GM23338 (cell line): ENCODE measurements at regions not wholly inside any gene's neighbourhood (a gene's known extent, or its start where the extent isn't known, plus 50 kb on each side); places are given as distances from the start of the nearest gene placed in this dataset.

ENCODE experiments used
- ATAC-seq: fragments of 200-7000 bp; cut with Tn5 transposase; 3 replicates; pipeline ENCODE4 v1.9.1; 2020
- DNase-seq: peaks from one replicate; pipeline ENCODE4 v3.0.0-alpha.2; 2015; ENCODE audit warnings: low spot score
- H2AFZ ChIP-seq: fragments of 200-600 bp; sonication (generic); 2 replicates; pipeline ENCODE4 v1.8.0; 2016; ENCODE audit warnings: antibody characterized with exemption, mild to moderate bottlenecking, moderate library complexity
- H3F3A ChIP-seq: fragments of 200-600 bp; sonication (generic); replicated peaks from 2 replicates; pipeline ENCODE4 v1.8.0; 2017; ENCODE audit warnings: antibody characterized with exemption, mixed run types, low read depth
- H3K27ac ChIP-seq: fragments of 200-600 bp; sonication (generic); 2 replicates; pipeline ENCODE4 v1.6.1; 2016; ENCODE audit warnings: low read depth
- H3K27me3 ChIP-seq: fragments of 200-600 bp; sonication (generic); 2 replicates; pipeline ENCODE4 v1.8.0; 2016; ENCODE audit warnings: mild to moderate bottlenecking, mixed run types, moderate library complexity; ENCODE audit not compliant: insufficient read depth
- H3K36me3 ChIP-seq: fragments of 200-600 bp; sonication (generic); 2 replicates; pipeline ENCODE4 v1.8.0; 2016; ENCODE audit warnings: mild to moderate bottlenecking; ENCODE audit not compliant: insufficient read depth
- H3K4me1 ChIP-seq: fragments of 200-600 bp; sonication (generic); 2 replicates; pipeline ENCODE4 v1.8.0; 2016; ENCODE audit warnings: mild to moderate bottlenecking, moderate library complexity; ENCODE audit not compliant: insufficient read depth
- H3K4me2 ChIP-seq: fragments of 200-600 bp; sonication (generic); 2 replicates; pipeline ENCODE4 v1.7.1; 2017; ENCODE audit warnings: mixed run types
- H3K4me3 ChIP-seq: fragments of 200-600 bp; sonication (generic); 2 replicates; pipeline ENCODE4 v1.6.1; 2016; ENCODE audit warnings: mixed run types
- H3K79me2 ChIP-seq: fragments of 200-600 bp; sonication (generic); replicated peaks from 2 replicates; pipeline ENCODE4 v1.8.0; 2017; ENCODE audit warnings: mild to moderate bottlenecking; ENCODE audit not compliant: insufficient read depth
- H3K9me2 ChIP-seq: fragments of 200-600 bp; sonication (generic); 2 replicates; pipeline ENCODE4 v1.8.0; 2017; ENCODE audit not compliant: insufficient read depth
- H4K20me1 ChIP-seq: fragments of 200-600 bp; sonication (generic); replicated peaks from 2 replicates; pipeline ENCODE4 v1.8.0; 2017; ENCODE audit warnings: mild to moderate bottlenecking; ENCODE audit not compliant: insufficient read depth
- H3K27ac Mint-ChIP-seq: 2 replicates; pipeline ENCODE4 v1.8.0; 2020; ENCODE audit warnings: inconsistent platforms, mild to moderate bottlenecking, moderate library complexity, mixed read lengths
- H3K27me3 Mint-ChIP-seq: 3 replicates; pipeline ENCODE4 v1.8.0; 2022; ENCODE audit warnings: low read depth, mild to moderate bottlenecking, moderate library complexity, mixed read lengths, inconsistent platforms; ENCODE audit not compliant: insufficient read depth, poor library complexity
- H3K36me3 Mint-ChIP-seq: 3 replicates; pipeline ENCODE4 v1.8.0; 2021; ENCODE audit warnings: low read depth, mild to moderate bottlenecking, inconsistent platforms, moderate library complexity, mixed read lengths
- H3K4me1 Mint-ChIP-seq: 3 replicates; pipeline ENCODE4 v1.8.0; 2020; ENCODE audit warnings: mild to moderate bottlenecking, inconsistent platforms, mixed read lengths
- H3K4me3 Mint-ChIP-seq: 3 replicates; pipeline ENCODE4 v1.8.0; 2021; ENCODE audit warnings: moderate library complexity, mild to moderate bottlenecking, inconsistent platforms, mixed read lengths
- H3K9me3 Mint-ChIP-seq: 3 replicates; pipeline ENCODE4 v1.8.0; 2020; ENCODE audit warnings: moderate library complexity, mild to moderate bottlenecking, inconsistent platforms, mixed read lengths
- CREB1 ChIP-seq: fragments of 250-450 bp; sonication (Bioruptor Pico); IDR thresholded peaks from 2 replicates; pipeline ENCODE4 v1.5.0; 2020; ENCODE audit warnings: low read depth, mild to moderate bottlenecking, moderate library complexity
- EZH2 ChIP-seq: fragments of 200-600 bp; sonication (generic); IDR thresholded peaks from one replicate; pipeline ENCODE4 v1.8.0; 2017; ENCODE audit warnings: antibody characterized with exemption, mild to moderate bottlenecking, low read depth; ENCODE audit not compliant: unreplicated experiment
- EZH2phosphoT487 ChIP-seq: fragments of 200-600 bp; sonication (generic); IDR thresholded peaks from one replicate; pipeline ENCODE4 v1.8.1; 2018; ENCODE audit warnings: antibody characterized with exemption; ENCODE audit not compliant: unreplicated experiment
- NANOG ChIP-seq: IDR thresholded peaks from 2 replicates; pipeline ENCODE4 v1.6.1; 2016; ENCODE audit warnings: antibody characterized with exemption, borderline replicate concordance
- POLR2AphosphoS5 ChIP-seq: IDR thresholded peaks from 2 replicates; pipeline ENCODE4 v1.6.1; 2016; ENCODE audit warnings: antibody characterized with exemption, low read depth
- STAT1 ChIP-seq: IDR thresholded peaks from one replicate; pipeline ENCODE4 v1.6.1; 2016; ENCODE audit warnings: antibody characterized with exemption; ENCODE audit not compliant: unreplicated experiment
- ZNF114 ChIP-seq: fragments of 250-450 bp; sonication (Bioruptor Pico); IDR thresholded peaks from 2 replicates; pipeline ENCODE4 v1.5.0; 2020; ENCODE audit warnings: mild to moderate bottlenecking, moderate library complexity
- ZNF331 ChIP-seq: fragments of 250-450 bp; sonication (Bioruptor Pico); IDR thresholded peaks from 2 replicates; pipeline ENCODE4 v1.5.0; 2020; ENCODE audit warnings: low read depth, mild to moderate bottlenecking, moderate library complexity
- TF ChIP-seq, protein P1 (sequence below): IDR thresholded peaks from one replicate; pipeline ENCODE4 v1.6.1; 2018; ENCODE audit warnings: antibody characterized with exemption; ENCODE audit not compliant: unreplicated experiment
- TF ChIP-seq, protein P2 (sequence below): IDR thresholded peaks from 2 replicates; pipeline ENCODE4 v1.6.1; 2016; ENCODE audit warnings: antibody characterized with exemption
- TF ChIP-seq, protein P3 (sequence below), 2 experiments: fragments of 200-600 bp in 1 of 2; sonication (generic) in 1 of 2; conservative IDR thresholded peaks; 2 replicates each; pipeline versions ENCODE4 v1.5.1 to v1.6.1; 2016 to 2017; ENCODE audit warnings: antibody characterized with exemption in 2 of 2, low read depth in 2 of 2, mild to moderate bottlenecking in 2 of 2, moderate library complexity in 1 of 2

DNA sequence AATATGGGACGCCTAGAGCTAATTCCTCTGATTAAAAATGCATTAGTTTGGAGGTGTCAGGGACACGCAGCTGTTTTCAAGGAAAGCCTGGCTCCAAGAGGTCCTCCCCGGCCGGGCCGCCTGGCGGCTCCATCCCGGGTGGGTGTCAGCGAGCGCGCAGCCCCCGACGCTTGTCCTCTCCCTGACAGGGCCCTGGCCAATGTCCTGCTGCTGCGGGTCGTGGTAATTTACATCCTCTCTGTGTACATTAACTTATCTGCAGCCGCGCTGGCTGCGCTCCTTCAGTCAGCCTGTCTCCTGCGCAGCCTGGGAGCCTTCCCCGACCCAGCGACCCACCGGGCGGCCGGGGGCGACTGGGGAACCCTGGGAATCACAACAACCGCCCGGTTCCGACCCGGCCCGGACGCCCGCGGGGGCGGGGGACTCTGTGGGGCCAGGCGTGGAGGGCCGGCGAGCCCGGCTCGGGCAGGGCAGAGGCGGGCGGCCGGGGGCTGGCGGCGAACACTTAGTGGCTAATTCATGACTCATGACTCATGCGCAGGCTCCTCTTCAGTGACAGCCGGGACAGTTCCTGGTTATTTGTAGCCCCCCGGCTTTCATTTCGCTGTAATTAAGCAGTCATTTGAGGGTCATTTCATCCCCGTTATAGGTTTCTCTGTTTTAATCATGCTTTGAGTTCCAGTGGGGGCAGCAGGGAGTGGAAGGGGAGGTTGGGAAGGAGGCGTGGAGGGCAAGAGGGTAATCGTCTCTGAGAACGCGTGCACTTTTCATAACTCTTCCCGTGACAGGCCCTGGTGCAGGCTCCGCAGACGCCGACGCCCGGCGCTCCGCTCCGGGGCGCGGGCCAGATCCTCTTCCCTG is 141.9 kb upstream of the CTAGE1 start:
- Histone ChIP-seq H3K79me2 (no peaks in the 10 kb centered on the region), H3F3A (no peaks in the 10 kb centered on the region), H3K27ac (no peak overlapping the region), H4K20me1 (peaks cover 5% of the 10 kb centered on the region; the same call in 1 of the 2 replicates), H2AFZ (peak overlapping the region; percentile 93), H3K9me2 (no peaks in the 10 kb centered on the region), H3K4me2 (peak overlapping the region; percentile 92), H3K27me3 (peaks cover 71% of the 10 kb centered on the region), H3K4me1 (peaks cover 28% of the 10 kb centered on the region), H3K36me3 (no peaks in the 10 kb centered on the region), H3K4me3 (peak overlapping the region; percentile 76)
- H3K27me3 Mint-ChIP-seq: peaks cover 35% of the 10 kb centered on the region
- H3K9me3 Mint-ChIP-seq: no peaks in the 10 kb centered on the region
- no peak overlapping the region for H3K27ac Mint-ChIP-seq
- TF ChIP-seq EZH2: peak; percentile 57
- no peak for TF ChIP-seq EZH2phosphoT487
- peak overlapping the region; percentile 79 for H3K4me3 Mint-ChIP-seq
- ATAC-seq (peak; percentile 76), DNase-seq (peak; percentile 51)
- peaks cover 21% of the 10 kb centered on the region for H3K4me1 Mint-ChIP-seq
- no peaks in the 10 kb centered on the region for H3K36me3 Mint-ChIP-seq

DNA sequence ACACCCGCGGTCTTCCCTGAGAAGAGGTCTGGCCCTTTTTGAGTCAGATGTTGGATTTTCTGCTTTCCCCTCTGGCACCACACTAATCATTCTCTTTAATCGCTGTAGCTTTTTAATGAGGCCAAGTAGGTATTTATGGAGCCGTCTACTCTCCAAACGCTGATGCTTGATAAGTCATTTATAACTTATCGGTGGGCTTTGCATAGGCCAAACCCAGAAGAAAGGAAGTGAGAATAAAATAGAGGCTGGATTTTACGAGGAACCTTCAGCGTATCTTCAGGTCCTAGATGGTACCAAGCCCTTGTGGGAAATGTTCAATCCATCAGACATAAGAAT is 142.5 kb upstream of the CTAGE1 start:
- H3K36me3 ChIP-seq: no peaks in the 10 kb centered on the region
- H3K9me2 ChIP-seq: no peaks in the 10 kb centered on the region
- H3F3A ChIP-seq: no peaks in the 10 kb centered on the region
- peak overlapping the region; percentile 92 for H3K4me2 ChIP-seq
- no peak overlapping the region for H3K27ac ChIP-seq
- no peak for ATAC-seq
- H3K27ac Mint-ChIP-seq: no peak overlapping the region
- no peaks in the 10 kb centered on the region for H3K9me3 Mint-ChIP-seq
- H3K27me3 Mint-ChIP-seq: peaks cover 35% of the 10 kb centered on the region
- no peaks in the 10 kb centered on the region for H3K79me2 ChIP-seq
- no peak for DNase-seq
- peaks cover 5% of the 10 kb centered on the region; the same call in 1 of the 2 replicates for H4K20me1 ChIP-seq
- peak overlapping the region; percentile 79 for H3K4me3 Mint-ChIP-seq
- peaks cover 71% of the 10 kb centered on the region for H3K27me3 ChIP-seq
- H3K4me1 Mint-ChIP-seq: peaks cover 21% of the 10 kb centered on the region
- H2AFZ ChIP-seq: no peak overlapping the region; the same call in 1 of the 2 replicates
- H3K4me3 ChIP-seq: peak overlapping the region; percentile 76
- peaks cover 28% of the 10 kb centered on the region for H3K4me1 ChIP-seq
- H3K36me3 Mint-ChIP-seq: no peaks in the 10 kb centered on the region
- TF ChIP-seq NANOG: no peak
- TF ChIP-seq, protein P1, sequence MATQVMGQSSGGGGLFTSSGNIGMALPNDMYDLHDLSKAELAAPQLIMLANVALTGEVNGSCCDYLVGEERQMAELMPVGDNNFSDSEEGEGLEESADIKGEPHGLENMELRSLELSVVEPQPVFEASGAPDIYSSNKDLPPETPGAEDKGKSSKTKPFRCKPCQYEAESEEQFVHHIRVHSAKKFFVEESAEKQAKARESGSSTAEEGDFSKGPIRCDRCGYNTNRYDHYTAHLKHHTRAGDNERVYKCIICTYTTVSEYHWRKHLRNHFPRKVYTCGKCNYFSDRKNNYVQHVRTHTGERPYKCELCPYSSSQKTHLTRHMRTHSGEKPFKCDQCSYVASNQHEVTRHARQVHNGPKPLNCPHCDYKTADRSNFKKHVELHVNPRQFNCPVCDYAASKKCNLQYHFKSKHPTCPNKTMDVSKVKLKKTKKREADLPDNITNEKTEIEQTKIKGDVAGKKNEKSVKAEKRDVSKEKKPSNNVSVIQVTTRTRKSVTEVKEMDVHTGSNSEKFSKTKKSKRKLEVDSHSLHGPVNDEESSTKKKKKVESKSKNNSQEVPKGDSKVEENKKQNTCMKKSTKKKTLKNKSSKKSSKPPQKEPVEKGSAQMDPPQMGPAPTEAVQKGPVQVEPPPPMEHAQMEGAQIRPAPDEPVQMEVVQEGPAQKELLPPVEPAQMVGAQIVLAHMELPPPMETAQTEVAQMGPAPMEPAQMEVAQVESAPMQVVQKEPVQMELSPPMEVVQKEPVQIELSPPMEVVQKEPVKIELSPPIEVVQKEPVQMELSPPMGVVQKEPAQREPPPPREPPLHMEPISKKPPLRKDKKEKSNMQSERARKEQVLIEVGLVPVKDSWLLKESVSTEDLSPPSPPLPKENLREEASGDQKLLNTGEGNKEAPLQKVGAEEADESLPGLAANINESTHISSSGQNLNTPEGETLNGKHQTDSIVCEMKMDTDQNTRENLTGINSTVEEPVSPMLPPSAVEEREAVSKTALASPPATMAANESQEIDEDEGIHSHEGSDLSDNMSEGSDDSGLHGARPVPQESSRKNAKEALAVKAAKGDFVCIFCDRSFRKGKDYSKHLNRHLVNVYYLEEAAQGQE: no peak
- TF ChIP-seq STAT1: no peak
- no peak for TF ChIP-seq POLR2AphosphoS5
- TF ChIP-seq, protein P2, sequence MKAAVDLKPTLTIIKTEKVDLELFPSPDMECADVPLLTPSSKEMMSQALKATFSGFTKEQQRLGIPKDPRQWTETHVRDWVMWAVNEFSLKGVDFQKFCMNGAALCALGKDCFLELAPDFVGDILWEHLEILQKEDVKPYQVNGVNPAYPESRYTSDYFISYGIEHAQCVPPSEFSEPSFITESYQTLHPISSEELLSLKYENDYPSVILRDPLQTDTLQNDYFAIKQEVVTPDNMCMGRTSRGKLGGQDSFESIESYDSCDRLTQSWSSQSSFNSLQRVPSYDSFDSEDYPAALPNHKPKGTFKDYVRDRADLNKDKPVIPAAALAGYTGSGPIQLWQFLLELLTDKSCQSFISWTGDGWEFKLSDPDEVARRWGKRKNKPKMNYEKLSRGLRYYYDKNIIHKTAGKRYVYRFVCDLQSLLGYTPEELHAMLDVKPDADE: no peak
- TF ChIP-seq ZNF114 (CRISPR knock-in tag): no peak
- no peak for TF ChIP-seq ZNF331 (CRISPR knock-in tag)
- no peak for TF ChIP-seq EZH2
- no peak for TF ChIP-seq CREB1 (CRISPR knock-in tag)
- TF ChIP-seq, protein P3, sequence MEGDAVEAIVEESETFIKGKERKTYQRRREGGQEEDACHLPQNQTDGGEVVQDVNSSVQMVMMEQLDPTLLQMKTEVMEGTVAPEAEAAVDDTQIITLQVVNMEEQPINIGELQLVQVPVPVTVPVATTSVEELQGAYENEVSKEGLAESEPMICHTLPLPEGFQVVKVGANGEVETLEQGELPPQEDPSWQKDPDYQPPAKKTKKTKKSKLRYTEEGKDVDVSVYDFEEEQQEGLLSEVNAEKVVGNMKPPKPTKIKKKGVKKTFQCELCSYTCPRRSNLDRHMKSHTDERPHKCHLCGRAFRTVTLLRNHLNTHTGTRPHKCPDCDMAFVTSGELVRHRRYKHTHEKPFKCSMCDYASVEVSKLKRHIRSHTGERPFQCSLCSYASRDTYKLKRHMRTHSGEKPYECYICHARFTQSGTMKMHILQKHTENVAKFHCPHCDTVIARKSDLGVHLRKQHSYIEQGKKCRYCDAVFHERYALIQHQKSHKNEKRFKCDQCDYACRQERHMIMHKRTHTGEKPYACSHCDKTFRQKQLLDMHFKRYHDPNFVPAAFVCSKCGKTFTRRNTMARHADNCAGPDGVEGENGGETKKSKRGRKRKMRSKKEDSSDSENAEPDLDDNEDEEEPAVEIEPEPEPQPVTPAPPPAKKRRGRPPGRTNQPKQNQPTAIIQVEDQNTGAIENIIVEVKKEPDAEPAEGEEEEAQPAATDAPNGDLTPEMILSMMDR (conservative IDR thresholded peaks at IDR 0.05; ENCODE audit: low read depth in 2 of 2): no peak
